HG03025 (cell line): ENCODE measurements at regions not wholly inside any gene's neighbourhood (a gene's known extent, or its start where the extent isn't known, plus 50 kb on each side); places are given as distances from the start of the nearest gene placed in this dataset.
"Not testable (repeated sequence)": the region's sequence is repeated elsewhere in the genome, so short reads cannot be mapped to it uniquely, and the experiment has no call there.

Experiments used
- ATAC-seq: cut with Tn5 transposase; IDR thresholded peaks from one replicate; pipeline ENCODE4 v1.9.1; 2021; ENCODE audit warnings: mild to moderate bottlenecking, moderate library complexity; ENCODE audit not compliant: unreplicated experiment, low FRiP score

GRCh38 chr12:24681570-24681969 lies 267.3 kb downstream of the BCAT1 start:
- ATAC-seq, result no peak

- ATAC-seq, result no peak
Observed at GRCh38 chr12:24679126-24679525, 269.8 kb downstream of the BCAT1 start.

GRCh38 chr12:24678436-24678835 lies 270.5 kb downstream of the BCAT1 start:
- ATAC-seq, result no peak

- ATAC-seq, result no peak
Observed at GRCh38 chr12:24668563-24668962, 280.3 kb downstream of the BCAT1 start.

GRCh38 chr12:24664161-24664880 lies 284.6 kb downstream of the BCAT1 start:
- ATAC-seq, result no peak

GRCh38 chr12:24661657-24662096 lies 287.2 kb downstream of the BCAT1 start:
- no peak for ATAC-seq

GRCh38 chr12:24659016-24659415 lies 289.9 kb downstream of the BCAT1 start:
- ATAC-seq, result no peak

- ATAC-seq, result not testable (repeated sequence)
Observed at GRCh38 chr12:24654344-24654743, 294.6 kb downstream of the BCAT1 start.

- no peak for ATAC-seq
Observed at GRCh38 chr12:24649634-24650033, 299.3 kb downstream of the BCAT1 start.

GRCh38 chr12:24649209-24649608 lies 299.7 kb downstream of the BCAT1 start:
- ATAC-seq, result no peak

GRCh38 chr12:24645254-24645653 lies 303.6 kb downstream of the BCAT1 start:
- ATAC-seq, result no peak

- no peak for ATAC-seq
Observed at GRCh38 chr12:24643120-24644119, 305.5 kb downstream of the BCAT1 start.

GRCh38 chr12:24639641-24640040 lies 309.3 kb downstream of the BCAT1 start:
- ATAC-seq, result no peak

GRCh38 chr12:24632466-24632865 lies 316.4 kb downstream of the BCAT1 start:
- ATAC-seq, result no peak

- ATAC-seq, result no peak
Observed at GRCh38 chr12:24631676-24632426, 317.1 kb downstream of the BCAT1 start.

- no peak for ATAC-seq
Observed at GRCh38 chr12:24630856-24631255, 318.0 kb downstream of the BCAT1 start.

- no peak for ATAC-seq
Observed at GRCh38 chr12:24630446-24630845, 318.5 kb downstream of the BCAT1 start.

- no peak for ATAC-seq
Observed at GRCh38 chr12:24625103-24625502, 323.8 kb downstream of the BCAT1 start.

GRCh38 chr12:24619954-24620353 lies 328.9 kb downstream of the BCAT1 start:
- ATAC-seq, result not testable (repeated sequence)

GRCh38 chr12:24617471-24617870 lies 331.4 kb downstream of the BCAT1 start:
- no peak for ATAC-seq

- no peak for ATAC-seq
Observed at GRCh38 chr12:24615967-24616411, 332.9 kb downstream of the BCAT1 start.
